NB4 (cell line): ENCODE measurements at regions not wholly inside any gene's neighbourhood (a gene's known extent, or its start where the extent isn't known, plus 50 kb on each side); places are given as distances from the start of the nearest gene placed in this dataset.

Source experiments
- CTCF ChIP-seq: IDR thresholded peaks from one replicate; pipeline ENCODE4 v1.5.1; 2012; ENCODE audit warnings: low read depth, low read length
- POLR2A ChIP-seq: IDR thresholded peaks from 2 replicates; pipeline ENCODE4 v1.6.1; 2011; ENCODE audit warnings: mild to moderate bottlenecking; ENCODE audit not compliant: insufficient read length; ENCODE audit errors: extremely low read depth

DNA sequence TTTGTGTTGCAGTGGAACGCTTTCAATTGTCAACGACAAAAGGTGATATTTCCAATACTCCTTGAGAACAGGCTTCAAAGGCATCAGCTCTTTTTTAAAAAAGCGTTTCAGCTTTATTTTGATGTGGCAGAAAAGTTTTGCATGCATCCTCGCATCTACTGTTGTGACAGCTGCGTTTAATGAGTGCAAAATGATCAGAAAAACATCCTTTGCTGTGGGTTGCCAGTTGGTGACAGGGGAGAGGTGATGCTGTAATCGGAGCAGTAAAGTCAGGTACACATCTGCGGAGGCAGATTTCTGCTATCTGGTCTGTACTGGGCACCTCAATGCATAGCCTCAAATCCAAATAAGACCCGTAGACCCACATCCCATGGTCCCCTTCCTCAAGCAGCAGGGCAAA lies 91.9 kb upstream of the POU3F3 start:
- no peak for TF ChIP-seq POLR2A
- TF ChIP-seq CTCF, result no peak
